SK-N-SH (cell line): ENCODE measurements at regions not wholly inside any gene's neighbourhood (a gene's known extent, or its start where the extent isn't known, plus 50 kb on each side); places are given as distances from the start of the nearest gene placed in this dataset.

Source experiments
- EP300 ChIP-seq, 2 experiments: IDR thresholded peaks; 2 replicates each; pipeline versions ENCODE4 v1.4.0 to v1.6.1; 2012; ENCODE audit warnings: borderline replicate concordance in 1 of 2, low read depth in 1 of 2, low read length in 1 of 2
- EZH2phosphoT487 ChIP-seq: fragments of 200-600 bp; sonication (generic); IDR thresholded peaks from 2 replicates; pipeline ENCODE4 v1.6.1; 2017; ENCODE audit warnings: low read depth, mixed run types, mild to moderate bottlenecking, antibody characterized with exemption, moderate library complexity, borderline replicate concordance
- NFIC ChIP-seq: IDR thresholded peaks from 2 replicates; pipeline ENCODE4 v1.4.0; 2012; ENCODE audit warnings: borderline replicate concordance
- NRF1 ChIP-seq: IDR thresholded peaks from 2 replicates; pipeline ENCODE4 v1.6.1; 2012; ENCODE audit warnings: low read depth, mild to moderate bottlenecking, low read length
- POLR2AphosphoS5 ChIP-seq: IDR thresholded peaks from 2 replicates; pipeline ENCODE4 v1.6.1; 2012; ENCODE audit warnings: low read depth, low read length
- TF ChIP-seq, protein P1 (sequence below): fragments of 200-600 bp; sonication (generic); IDR thresholded peaks from 2 replicates; pipeline ENCODE4 v1.6.1; 2017; ENCODE audit warnings: antibody characterized with exemption, mild to moderate bottlenecking, moderate library complexity
- TF ChIP-seq, protein P2 (sequence below): IDR thresholded peaks from 2 replicates; pipeline ENCODE4 v1.4.0; 2012; ENCODE audit warnings: low read depth

DNA sequence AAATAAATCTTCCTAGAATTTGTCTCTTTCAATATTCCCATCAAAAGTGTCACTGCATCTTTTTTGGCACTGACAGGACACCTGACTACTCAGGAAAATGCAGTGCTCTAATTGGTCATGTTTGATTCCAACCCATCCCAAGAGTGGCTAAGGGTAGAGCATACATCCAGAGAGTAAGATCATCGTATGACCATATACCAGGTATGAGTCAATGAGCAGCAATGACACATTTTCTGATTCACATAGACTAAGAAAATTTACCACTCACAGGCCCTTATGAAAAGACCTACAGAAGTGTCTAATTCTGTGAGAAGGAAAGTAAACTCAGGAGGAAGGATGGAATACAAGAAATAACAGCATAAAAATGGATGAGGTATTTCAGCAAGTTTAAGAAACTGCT lies 434.2 kb downstream of the ZIC1 start:
- TF ChIP-seq NFIC (no peak), NRF1 (no peak), POLR2AphosphoS5 (no peak), EP300 (IDR thresholded peaks at IDR 0.05; ENCODE audit: borderline replicate concordance in 1 of 2, low read depth in 1 of 2, low read length in 1 of 2) (no peak), EZH2phosphoT487 (no peak)
- TF ChIP-seq, protein P1, sequence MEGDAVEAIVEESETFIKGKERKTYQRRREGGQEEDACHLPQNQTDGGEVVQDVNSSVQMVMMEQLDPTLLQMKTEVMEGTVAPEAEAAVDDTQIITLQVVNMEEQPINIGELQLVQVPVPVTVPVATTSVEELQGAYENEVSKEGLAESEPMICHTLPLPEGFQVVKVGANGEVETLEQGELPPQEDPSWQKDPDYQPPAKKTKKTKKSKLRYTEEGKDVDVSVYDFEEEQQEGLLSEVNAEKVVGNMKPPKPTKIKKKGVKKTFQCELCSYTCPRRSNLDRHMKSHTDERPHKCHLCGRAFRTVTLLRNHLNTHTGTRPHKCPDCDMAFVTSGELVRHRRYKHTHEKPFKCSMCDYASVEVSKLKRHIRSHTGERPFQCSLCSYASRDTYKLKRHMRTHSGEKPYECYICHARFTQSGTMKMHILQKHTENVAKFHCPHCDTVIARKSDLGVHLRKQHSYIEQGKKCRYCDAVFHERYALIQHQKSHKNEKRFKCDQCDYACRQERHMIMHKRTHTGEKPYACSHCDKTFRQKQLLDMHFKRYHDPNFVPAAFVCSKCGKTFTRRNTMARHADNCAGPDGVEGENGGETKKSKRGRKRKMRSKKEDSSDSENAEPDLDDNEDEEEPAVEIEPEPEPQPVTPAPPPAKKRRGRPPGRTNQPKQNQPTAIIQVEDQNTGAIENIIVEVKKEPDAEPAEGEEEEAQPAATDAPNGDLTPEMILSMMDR: no peak
- TF ChIP-seq, protein P2, sequence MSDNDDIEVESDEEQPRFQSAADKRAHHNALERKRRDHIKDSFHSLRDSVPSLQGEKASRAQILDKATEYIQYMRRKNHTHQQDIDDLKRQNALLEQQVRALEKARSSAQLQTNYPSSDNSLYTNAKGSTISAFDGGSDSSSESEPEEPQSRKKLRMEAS: no peak
